A673 (cell line): ENCODE measurements at regions not wholly inside any gene's neighbourhood (a gene's known extent, or its start where the extent isn't known, plus 50 kb on each side); places are given as distances from the start of the nearest gene placed in this dataset.

Experiments used
- BruUV-seq: library from RNA; stranded (reverse); fragments of 400-500 nt; replicated peaks from 2 replicates; lab custom pipeline; 2021; lab: Mats Ljungman, UMichigan
- CTCF ChIA-PET: fragments of 300-600 bp; sonication (Branson Sonifier 250); formaldehyde crosslinking; loops from one replicate; lab custom pipeline; 2022; ENCODE audit warnings: antibody characterized with exemption; lab: Charles Lee
- POLR2A ChIA-PET: fragments of 300-600 bp; sonication (Branson Sonifier 250); formaldehyde crosslinking; loops from one replicate; lab custom pipeline; 2022; ENCODE audit warnings: antibody characterized with exemption; ENCODE audit not compliant: low non-redundant PET; lab: Charles Lee
- DNase-seq: peaks from one replicate; pipeline ENCODE4 v3.0.0-alpha.2; 2015; ENCODE audit warnings: low spot score
- H3K27ac ChIP-seq: fragments of 200-600 bp; sonication (generic); 2 replicates; pipeline ENCODE4 v1.5.1; 2016; ENCODE audit warnings: mixed run types, low read depth, mild to moderate bottlenecking, mixed read lengths, antibody characterized with exemption, low read length; ENCODE audit not compliant: poor library complexity, severe bottlenecking
- H3K27me3 ChIP-seq: fragments of 200-600 bp; sonication (generic); replicated peaks from 2 replicates; pipeline ENCODE4 v1.6.1; 2017; ENCODE audit warnings: mixed run types, low read depth, mild to moderate bottlenecking, mixed read lengths, antibody characterized with exemption, low read length; ENCODE audit not compliant: insufficient read depth, poor library complexity
- H3K36me3 ChIP-seq: fragments of 200-600 bp; sonication (generic); 2 replicates; pipeline ENCODE4 v1.6.1; 2016; ENCODE audit warnings: mixed run types, mild to moderate bottlenecking, mixed read lengths, antibody characterized with exemption, low read length; ENCODE audit not compliant: insufficient read depth, poor library complexity, severe bottlenecking
- H3K4me1 ChIP-seq: fragments of 200-600 bp; sonication (generic); 2 replicates; pipeline ENCODE4 v1.6.1; 2017; ENCODE audit warnings: mixed run types, mild to moderate bottlenecking, mixed read lengths, antibody characterized with exemption, low read length; ENCODE audit not compliant: insufficient read depth, poor library complexity, severe bottlenecking
- H3K4me3 ChIP-seq: fragments of 200-600 bp; sonication (generic); 2 replicates; pipeline ENCODE4 v1.5.1; 2016; ENCODE audit warnings: low read depth, mixed run types, mild to moderate bottlenecking, mixed read lengths, low read length; ENCODE audit not compliant: poor library complexity, severe bottlenecking
- H3K9me3 ChIP-seq: fragments of 200-600 bp; sonication (generic); 2 replicates; pipeline ENCODE4 v1.6.1; 2016; ENCODE audit warnings: mixed run types, low read depth, mild to moderate bottlenecking, mixed read lengths, antibody characterized with exemption, low read length; ENCODE audit not compliant: poor library complexity, severe bottlenecking
- EZH2 ChIP-seq: fragments of 200-600 bp; sonication (generic); IDR thresholded peaks from 2 replicates; pipeline ENCODE4 v1.6.1; 2017; ENCODE audit warnings: borderline replicate concordance, low read depth, mild to moderate bottlenecking, mixed read lengths, antibody characterized with exemption, low read length; ENCODE audit not compliant: poor library complexity, severe bottlenecking
- intact Hi-C: fragments of 100-400 bp; cut with micrococcal nuclease; formaldehyde crosslinking; loops from one replicate; pipeline ENCODE4 v1.10.0; 2022; ENCODE audit not compliant: unreplicated experiment
- TF ChIP-seq, protein P1 (sequence below): fragments of 300-800, 200-600 bp; sonication (generic); conservative IDR thresholded peaks from 2 replicates; pipeline ENCODE4 v1.5.1; 2017; ENCODE audit warnings: low read depth, mild to moderate bottlenecking, antibody characterized with exemption, low read length, moderate library complexity, mixed read lengths

DNA sequence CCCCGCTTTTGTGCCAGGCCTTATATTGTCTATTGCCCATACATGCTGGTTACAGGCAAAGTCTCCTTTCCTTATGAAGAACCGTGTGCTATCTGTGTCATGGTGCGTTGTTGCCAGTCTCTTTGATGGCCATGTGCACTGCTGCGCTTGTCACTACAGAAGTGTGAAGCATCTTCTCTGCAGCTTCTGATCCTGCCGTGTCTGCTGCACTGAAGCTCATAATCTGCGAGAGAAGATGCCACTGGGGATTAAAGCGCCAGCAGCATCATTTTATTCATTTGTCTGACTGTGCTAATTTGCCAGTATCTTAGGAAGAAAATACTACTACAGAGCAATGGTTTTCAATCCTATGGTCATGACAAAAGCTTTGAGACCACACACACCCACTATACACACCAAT, 330.1 kb downstream of the FAT3 start:
- CTCF ChIA-PET, result interaction anchor here (0.6 kb wide), 1 partner anchor 296 kb away, joined by 3 read pairs; no protein-coding TSS in a partner anchor
- no peak overlapping the region for H3K27ac ChIP-seq
- POLR2A ChIA-PET, result no interaction called here
- H3K9me3 ChIP-seq, result no peaks in the 10 kb centered on the region
- no peaks in the 10 kb centered on the region for H3K27me3 ChIP-seq
- H3K4me1 ChIP-seq, result peaks cover 7% of the 10 kb centered on the region
- TF ChIP-seq, protein P1, sequence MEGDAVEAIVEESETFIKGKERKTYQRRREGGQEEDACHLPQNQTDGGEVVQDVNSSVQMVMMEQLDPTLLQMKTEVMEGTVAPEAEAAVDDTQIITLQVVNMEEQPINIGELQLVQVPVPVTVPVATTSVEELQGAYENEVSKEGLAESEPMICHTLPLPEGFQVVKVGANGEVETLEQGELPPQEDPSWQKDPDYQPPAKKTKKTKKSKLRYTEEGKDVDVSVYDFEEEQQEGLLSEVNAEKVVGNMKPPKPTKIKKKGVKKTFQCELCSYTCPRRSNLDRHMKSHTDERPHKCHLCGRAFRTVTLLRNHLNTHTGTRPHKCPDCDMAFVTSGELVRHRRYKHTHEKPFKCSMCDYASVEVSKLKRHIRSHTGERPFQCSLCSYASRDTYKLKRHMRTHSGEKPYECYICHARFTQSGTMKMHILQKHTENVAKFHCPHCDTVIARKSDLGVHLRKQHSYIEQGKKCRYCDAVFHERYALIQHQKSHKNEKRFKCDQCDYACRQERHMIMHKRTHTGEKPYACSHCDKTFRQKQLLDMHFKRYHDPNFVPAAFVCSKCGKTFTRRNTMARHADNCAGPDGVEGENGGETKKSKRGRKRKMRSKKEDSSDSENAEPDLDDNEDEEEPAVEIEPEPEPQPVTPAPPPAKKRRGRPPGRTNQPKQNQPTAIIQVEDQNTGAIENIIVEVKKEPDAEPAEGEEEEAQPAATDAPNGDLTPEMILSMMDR, result no peak
- TF ChIP-seq EZH2, result no peak
- peak; percentile 30 for DNase-seq
- BruUV-seq, result no TSS peak
- no peak overlapping the region for H3K4me3 ChIP-seq
- no peaks in the 10 kb centered on the region for H3K36me3 ChIP-seq
- intact Hi-C loops, result loop anchor here (5.0 kb wide), 3 partner anchors 327 to 1052 kb away; no protein-coding TSS in a partner anchor

DNA sequence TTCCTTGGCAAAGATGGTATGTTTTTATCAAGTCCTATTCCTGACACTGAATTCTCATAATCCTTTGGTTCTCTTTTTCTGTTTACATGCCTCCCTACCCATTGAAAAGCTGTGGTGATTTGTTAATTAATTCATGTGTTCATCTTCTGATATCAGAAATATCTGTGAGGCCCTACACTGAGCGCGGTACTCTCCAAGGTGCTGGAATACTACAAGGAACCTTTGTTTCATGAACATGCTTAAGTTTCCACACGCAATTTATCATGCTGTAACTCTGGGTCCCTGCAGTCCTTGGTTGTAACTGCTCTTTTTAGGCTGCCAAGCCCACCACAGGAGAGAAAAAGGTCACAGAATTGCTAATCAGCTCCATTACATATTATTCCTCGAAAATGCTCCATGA, 331.8 kb downstream of the FAT3 start:
- Histone ChIP-seq H3K9me3 (no peaks in the 10 kb centered on the region), H3K36me3 (no peaks in the 10 kb centered on the region), H3K27me3 (no peaks in the 10 kb centered on the region), H3K27ac (no peak overlapping the region), H3K4me3 (no peak overlapping the region), H3K4me1 (peaks cover 7% of the 10 kb centered on the region)
- peak; percentile 44 for DNase-seq
- TF ChIP-seq, protein P1, result no peak
- TF ChIP-seq EZH2, result no peak
- CTCF ChIA-PET, result no interaction called here
- no TSS peak for BruUV-seq
- POLR2A ChIA-PET, result no interaction called here
- intact Hi-C loops, result no loop called here

DNA sequence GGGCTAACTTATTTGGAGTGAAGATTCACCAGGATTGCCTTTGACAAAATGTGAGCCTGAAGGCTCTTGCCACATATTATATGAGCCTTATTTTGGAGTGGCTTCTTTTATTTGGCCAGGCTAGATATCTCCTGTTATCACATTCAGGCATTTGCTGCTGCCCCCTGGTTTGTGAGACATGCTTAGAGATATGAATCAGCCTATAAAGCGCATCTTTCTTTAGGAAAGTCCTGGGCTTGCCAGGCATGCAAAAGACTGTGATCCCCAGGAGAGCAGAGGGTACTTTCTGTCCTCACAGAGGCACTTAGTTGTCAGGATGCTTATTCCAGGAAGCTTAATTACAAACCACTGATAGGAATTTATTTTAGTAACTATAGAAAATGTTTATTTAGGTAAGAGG, 333.3 kb downstream of the FAT3 start:
- BruUV-seq, result no TSS peak
- POLR2A ChIA-PET, result interaction anchor here (0.6 kb wide), 1 partner anchor 134 kb away, joined by 3 read pairs; no protein-coding TSS in a partner anchor
- Histone ChIP-seq H3K4me3 (no peak overlapping the region), H3K27ac (no peak overlapping the region), H3K4me1 (no peaks in the 10 kb centered on the region), H3K27me3 (no peaks in the 10 kb centered on the region), H3K9me3 (no peaks in the 10 kb centered on the region), H3K36me3 (no peaks in the 10 kb centered on the region)
- DNase-seq, result no peak
- intact Hi-C loops, result no loop called here
- CTCF ChIA-PET, result no interaction called here
- TF ChIP-seq EZH2, result no peak
- TF ChIP-seq, protein P1, result no peak
